Fibroblast of mammary gland (primary cell): ENCODE measurements at regions not wholly inside any gene's neighbourhood (a gene's known extent, or its start where the extent isn't known, plus 50 kb on each side); places are given as distances from the start of the nearest gene placed in this dataset.
A peak's percentile ranks its signal among the peaks of the same experiment; 100 is the strongest.
"Not testable (repeated sequence)": the region's sequence is repeated elsewhere in the genome, so short reads cannot be mapped to it uniquely, and the experiment has no call there.

Source experiments
- DNase-seq: peaks from one replicate; pipeline ENCODE4 v3.0.0-alpha.2; 2010; ENCODE audit warnings: low read depth
- H3K4me3 ChIP-seq: 2 replicates; pipeline ENCODE4 v1.5.1; 2011; ENCODE audit warnings: low read depth, mild to moderate bottlenecking, low read length, moderate library complexity; ENCODE audit not compliant: control insufficient read depth
- CTCF ChIP-seq: conservative IDR thresholded peaks from 2 replicates; pipeline ENCODE4 v1.5.1; 2011; ENCODE audit warnings: low read depth, low read length, inconsistent platforms; ENCODE audit not compliant: control insufficient read depth, insufficient read depth

- TF ChIP-seq CTCF: no peak
- no peak overlapping the region for H3K4me3 ChIP-seq
- peak; percentile 64 for DNase-seq
Measured at GRCh38 chr1:214862421-214862820, 220.1 kb upstream of the KCNK2 start.

- no peak overlapping the region for H3K4me3 ChIP-seq
- DNase-seq: peak; percentile 92
Measured at GRCh38 chr1:214864896-214865688, 217.4 kb upstream of the KCNK2 start.

GRCh38 chr1:214870426-214870825, 212.1 kb upstream of the KCNK2 start:
- DNase-seq, H3K4me3 ChIP-seq: not testable (repeated sequence)

More at GRCh38 chr1:214864896-214865688, 217.4 kb upstream of the KCNK2 start:
- TF ChIP-seq CTCF: no peak

GRCh38 chr1:214880956-214881355, 201.6 kb upstream of the KCNK2 start:
- no peak for TF ChIP-seq CTCF
- DNase-seq: no peak
- no peak overlapping the region for H3K4me3 ChIP-seq

GRCh38 chr1:214882616-214883015, 199.9 kb upstream of the KCNK2 start:
- TF ChIP-seq CTCF: no peak
- no peak overlapping the region for H3K4me3 ChIP-seq
- no peak for DNase-seq

- no peak for DNase-seq
- TF ChIP-seq CTCF: no peak
- H3K4me3 ChIP-seq: no peak overlapping the region
Measured at GRCh38 chr1:214895011-214895600, 187.4 kb upstream of the KCNK2 start.

GRCh38 chr1:214896921-214897320, 185.6 kb upstream of the KCNK2 start:
- no peak overlapping the region for H3K4me3 ChIP-seq
- no peak for TF ChIP-seq CTCF
- DNase-seq: no peak
